ENCODE measurements at regions not wholly inside any gene's neighbourhood (a gene's known extent, or its start where the extent isn't known, plus 50 kb on each side); places are given as distances from the start of the nearest gene placed in this dataset.

GRCh38 chr5:124951661-124952060 is 205.2 kb upstream of the ZNF608 start:
- WGBS, 2 donors = 85 to 88% methylated on average over 3 of the region's 3 CpGs
- intact Hi-C loops (cut with DNase I) = no loop called here

GRCh38 chr5:124952079-124952478 is 205.6 kb upstream of the ZNF608 start:
- 97% methylated on average over 7 of the region's 7 CpGs for WGBS, 2 donors
- H3K27me3 ChIP-seq (ENCODE audit: control insufficient read depth in 1 of 2, insufficient read depth in 2 of 2, low read length in 1 of 2) = no peaks in the 10 kb centered on the region
- H3K4me3 ChIP-seq (ENCODE audit: low read length in 2 of 2) = no peak overlapping the region
- H3K9me3 ChIP-seq (ENCODE audit: control insufficient read depth, low read length) = no peaks in the 10 kb centered on the region
- H3K4me1 ChIP-seq (ENCODE audit: control insufficient read depth in 1 of 2, insufficient read depth in 2 of 2, low read length in 2 of 2) = no peaks in the 10 kb centered on the region
- no peak overlapping the region for H3K27ac ChIP-seq (ENCODE audit: low read depth in 1 of 2, low read length in 2 of 2)
- no peaks in the 10 kb centered on the region for H3K36me3 ChIP-seq (ENCODE audit: control insufficient read depth in 1 of 2, insufficient read depth in 2 of 2, low read length in 1 of 2)
- intact Hi-C loops (cut with DNase I) = no loop called here
- DNase-seq = no peak
- no peak for ATAC-seq (ENCODE audit: low FRiP score)

More at GRCh38 chr5:124951661-124952060, 205.2 kb upstream of the ZNF608 start:
- no peak for ATAC-seq (ENCODE audit: low FRiP score)
- no peak for DNase-seq
- Histone ChIP-seq H3K4me1 (ENCODE audit: control insufficient read depth in 1 of 2, insufficient read depth in 2 of 2, low read length in 2 of 2) (no peaks in the 10 kb centered on the region), H3K27me3 (ENCODE audit: control insufficient read depth in 1 of 2, insufficient read depth in 2 of 2, low read length in 1 of 2) (no peaks in the 10 kb centered on the region), H3K4me3 (ENCODE audit: low read length in 2 of 2) (no peak overlapping the region), H3K36me3 (ENCODE audit: control insufficient read depth in 1 of 2, insufficient read depth in 2 of 2, low read length in 1 of 2) (no peaks in the 10 kb centered on the region), H3K27ac (ENCODE audit: low read depth in 1 of 2, low read length in 2 of 2) (no peak overlapping the region), H3K9me3 (ENCODE audit: control insufficient read depth, low read length) (no peaks in the 10 kb centered on the region)

- no peaks in the 10 kb centered on the region for H3K27me3 ChIP-seq (ENCODE audit: control insufficient read depth in 1 of 2, insufficient read depth in 2 of 2, low read length in 1 of 2)
- no peak overlapping the region for H3K4me3 ChIP-seq (ENCODE audit: low read length in 2 of 2)
- DNase-seq = no peak
- no peaks in the 10 kb centered on the region for H3K9me3 ChIP-seq (ENCODE audit: control insufficient read depth, low read length)
- H3K27ac ChIP-seq (ENCODE audit: low read depth in 1 of 2, low read length in 2 of 2) = no peak overlapping the region
- intact Hi-C loops (cut with DNase I) = no loop called here
- no peak for ATAC-seq (ENCODE audit: low FRiP score)
- H3K36me3 ChIP-seq (ENCODE audit: control insufficient read depth in 1 of 2, insufficient read depth in 2 of 2, low read length in 1 of 2) = no peaks in the 10 kb centered on the region
- WGBS, 2 donors = 96% methylated on average over 2 of the region's 2 CpGs
- H3K4me1 ChIP-seq (ENCODE audit: control insufficient read depth in 1 of 2, insufficient read depth in 2 of 2, low read length in 2 of 2) = no peaks in the 10 kb centered on the region
Measured at GRCh38 chr5:124952566-124952965, 206.1 kb upstream of the ZNF608 start.

- 96 to 98% methylated on average over 2 of the region's 2 CpGs for WGBS, 2 donors
- intact Hi-C loops (cut with DNase I) = no loop called here
- Histone ChIP-seq H3K4me3 (ENCODE audit: low read length in 2 of 2) (no peak overlapping the region), H3K9me3 (ENCODE audit: control insufficient read depth, low read length) (no peaks in the 10 kb centered on the region), H3K4me1 (ENCODE audit: control insufficient read depth in 1 of 2, insufficient read depth in 2 of 2, low read length in 2 of 2) (no peaks in the 10 kb centered on the region), H3K36me3 (ENCODE audit: control insufficient read depth in 1 of 2, insufficient read depth in 2 of 2, low read length in 1 of 2) (no peaks in the 10 kb centered on the region), H3K27me3 (ENCODE audit: control insufficient read depth in 1 of 2, insufficient read depth in 2 of 2, low read length in 1 of 2) (no peaks in the 10 kb centered on the region), H3K27ac (ENCODE audit: low read depth in 1 of 2, low read length in 2 of 2) (no peak overlapping the region)
- ATAC-seq (ENCODE audit: low FRiP score) (no peak), DNase-seq (no peak)
Measured at GRCh38 chr5:124954784-124955183, 208.3 kb upstream of the ZNF608 start.

GRCh38 chr5:124956471-124957029 is 210.1 kb upstream of the ZNF608 start:
- Histone ChIP-seq H3K4me1 (ENCODE audit: control insufficient read depth in 1 of 2, insufficient read depth in 2 of 2, low read length in 2 of 2) (no peaks in the 10 kb centered on the region), H3K27me3 (ENCODE audit: control insufficient read depth in 1 of 2, insufficient read depth in 2 of 2, low read length in 1 of 2) (no peaks in the 10 kb centered on the region), H3K36me3 (ENCODE audit: control insufficient read depth in 1 of 2, insufficient read depth in 2 of 2, low read length in 1 of 2) (no peaks in the 10 kb centered on the region), H3K9me3 (ENCODE audit: control insufficient read depth, low read length) (no peaks in the 10 kb centered on the region), H3K4me3 (ENCODE audit: low read length in 2 of 2) (no peak overlapping the region), H3K27ac (ENCODE audit: low read depth in 1 of 2, low read length in 2 of 2) (no peak overlapping the region)
- 29 to 32% methylated on average over 1 of the region's 1 CpG for WGBS, 2 donors
- no peak for DNase-seq
- ATAC-seq (ENCODE audit: low FRiP score) = no peak
- intact Hi-C loops (cut with DNase I) = no loop called here

- DNase-seq (no peak), ATAC-seq (ENCODE audit: low FRiP score) (no peak)
- WGBS, 2 donors = 95% methylated on average over 5 of the region's 5 CpGs
- Histone ChIP-seq H3K36me3 (ENCODE audit: control insufficient read depth in 1 of 2, insufficient read depth in 2 of 2, low read length in 1 of 2) (no peaks in the 10 kb centered on the region), H3K9me3 (ENCODE audit: control insufficient read depth, low read length) (no peaks in the 10 kb centered on the region), H3K4me3 (ENCODE audit: low read length in 2 of 2) (no peak overlapping the region), H3K27ac (ENCODE audit: low read depth in 1 of 2, low read length in 2 of 2) (no peak overlapping the region), H3K4me1 (ENCODE audit: control insufficient read depth in 1 of 2, insufficient read depth in 2 of 2, low read length in 2 of 2) (no peaks in the 10 kb centered on the region), H3K27me3 (ENCODE audit: control insufficient read depth in 1 of 2, insufficient read depth in 2 of 2, low read length in 1 of 2) (no peaks in the 10 kb centered on the region)
- intact Hi-C loops (cut with DNase I) = no loop called here
Measured at GRCh38 chr5:124957063-124957462, 210.6 kb upstream of the ZNF608 start.

GRCh38 chr5:124960266-124960665 is 213.8 kb upstream of the ZNF608 start:
- DNase-seq (no peak), ATAC-seq (ENCODE audit: low FRiP score) (no peak)
- Histone ChIP-seq H3K36me3 (ENCODE audit: control insufficient read depth in 1 of 2, insufficient read depth in 2 of 2, low read length in 1 of 2) (no peaks in the 10 kb centered on the region), H3K4me1 (ENCODE audit: control insufficient read depth in 1 of 2, insufficient read depth in 2 of 2, low read length in 2 of 2) (no peaks in the 10 kb centered on the region), H3K4me3 (ENCODE audit: low read length in 2 of 2) (no peak overlapping the region), H3K27me3 (ENCODE audit: control insufficient read depth in 1 of 2, insufficient read depth in 2 of 2, low read length in 1 of 2) (no peaks in the 10 kb centered on the region), H3K9me3 (ENCODE audit: control insufficient read depth, low read length) (no peaks in the 10 kb centered on the region), H3K27ac (ENCODE audit: low read depth in 1 of 2, low read length in 2 of 2) (no peak overlapping the region)
- intact Hi-C loops (cut with DNase I) = no loop called here
- WGBS, 2 donors = 91 to 93% methylated on average over 4 of the region's 4 CpGs

GRCh38 chr5:124961521-124961920 is 215.1 kb upstream of the ZNF608 start:
- H3K36me3 ChIP-seq (ENCODE audit: control insufficient read depth in 1 of 2, insufficient read depth in 2 of 2, low read length in 1 of 2) = no peaks in the 10 kb centered on the region
- intact Hi-C loops (cut with DNase I) = no loop called here
- H3K4me3 ChIP-seq (ENCODE audit: low read length in 2 of 2) = no peak overlapping the region
- ATAC-seq (ENCODE audit: low FRiP score) (no peak), DNase-seq (no peak)
- H3K27me3 ChIP-seq (ENCODE audit: control insufficient read depth in 1 of 2, insufficient read depth in 2 of 2, low read length in 1 of 2) = no peaks in the 10 kb centered on the region
- H3K4me1 ChIP-seq (ENCODE audit: control insufficient read depth in 1 of 2, insufficient read depth in 2 of 2, low read length in 2 of 2) = no peaks in the 10 kb centered on the region
- H3K9me3 ChIP-seq (ENCODE audit: control insufficient read depth, low read length) = no peaks in the 10 kb centered on the region
- H3K27ac ChIP-seq (ENCODE audit: low read depth in 1 of 2, low read length in 2 of 2) = no peak overlapping the region
- 83 to 87% methylated on average over 4 of the region's 4 CpGs for WGBS, 2 donors

GRCh38 chr5:124962111-124962510 is 215.7 kb upstream of the ZNF608 start:
- no peaks in the 10 kb centered on the region for H3K36me3 ChIP-seq (ENCODE audit: control insufficient read depth in 1 of 2, insufficient read depth in 2 of 2, low read length in 1 of 2)
- no peak for ATAC-seq (ENCODE audit: low FRiP score)
- intact Hi-C loops (cut with DNase I) = no loop called here
- H3K27ac ChIP-seq (ENCODE audit: low read depth in 1 of 2, low read length in 2 of 2) = no peak overlapping the region
- H3K9me3 ChIP-seq (ENCODE audit: control insufficient read depth, low read length) = no peaks in the 10 kb centered on the region
- WGBS, 2 donors = 82 to 86% methylated on average over 3 of the region's 3 CpGs
- H3K27me3 ChIP-seq (ENCODE audit: control insufficient read depth in 1 of 2, insufficient read depth in 2 of 2, low read length in 1 of 2) = no peaks in the 10 kb centered on the region
- no peak overlapping the region for H3K4me3 ChIP-seq (ENCODE audit: low read length in 2 of 2)
- no peak for DNase-seq
- H3K4me1 ChIP-seq (ENCODE audit: control insufficient read depth in 1 of 2, insufficient read depth in 2 of 2, low read length in 2 of 2) = no peaks in the 10 kb centered on the region
